D341Med (cell line): ENCODE measurements at regions not wholly inside any gene's neighbourhood (a gene's known extent, or its start where the extent isn't known, plus 50 kb on each side); places are given as distances from the start of the nearest gene placed in this dataset.

Experiments used
- DNase-seq: peaks from one replicate; pipeline ENCODE4 v3.0.0; 2012; ENCODE audit warnings: low spot score

DNA sequence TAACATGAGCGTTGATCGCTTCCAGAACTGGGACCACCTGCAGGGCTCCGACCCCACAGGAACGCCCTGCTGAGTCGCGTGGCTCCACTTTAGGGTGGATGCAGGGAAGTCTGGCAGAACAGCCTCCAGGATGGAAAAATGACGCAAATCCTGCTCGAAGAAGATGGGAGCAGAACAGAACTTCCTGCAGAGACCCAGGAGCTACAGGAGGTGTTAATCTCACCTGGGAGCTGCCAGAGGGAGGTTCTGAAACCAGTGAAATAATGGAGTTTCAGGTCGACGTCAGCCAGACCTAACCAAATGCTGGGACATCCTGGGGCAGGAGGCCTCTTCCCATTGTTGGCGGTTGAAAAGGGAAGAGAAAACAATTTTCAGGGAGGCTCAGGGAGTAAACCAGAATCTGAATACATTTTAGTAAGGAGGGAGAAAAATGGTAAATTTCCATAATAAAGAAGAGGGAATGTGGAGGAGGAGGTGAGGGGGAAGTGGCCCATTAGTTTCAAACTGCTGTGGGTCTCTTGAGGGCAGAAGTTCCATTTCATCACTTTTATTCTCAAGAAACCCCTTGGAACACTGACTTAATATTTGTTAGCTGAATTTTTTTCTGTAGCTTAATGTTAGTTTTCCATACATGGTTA, 558.4 kb upstream of the CDH4 start:
- no peak for DNase-seq

DNA sequence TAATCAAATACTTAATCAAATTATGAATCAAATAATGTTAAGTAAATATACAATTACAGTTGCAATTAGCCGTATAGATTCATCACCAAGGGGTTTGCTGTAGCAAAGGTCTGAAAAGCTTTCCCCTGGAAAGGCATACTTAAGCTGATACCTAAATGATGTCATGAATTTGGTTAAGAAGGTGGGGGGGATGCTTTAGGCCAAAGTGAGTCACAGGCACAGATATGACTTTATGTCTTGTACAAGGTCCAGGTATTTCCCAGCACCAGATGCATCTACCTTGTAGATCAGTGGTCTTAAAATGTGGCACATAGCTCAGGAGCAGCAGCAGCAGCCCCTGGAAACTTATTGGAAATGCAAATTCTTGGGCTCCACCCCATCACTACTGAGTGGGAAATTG, 557.3 kb upstream of the CDH4 start:
- DNase-seq, result no peak

DNA sequence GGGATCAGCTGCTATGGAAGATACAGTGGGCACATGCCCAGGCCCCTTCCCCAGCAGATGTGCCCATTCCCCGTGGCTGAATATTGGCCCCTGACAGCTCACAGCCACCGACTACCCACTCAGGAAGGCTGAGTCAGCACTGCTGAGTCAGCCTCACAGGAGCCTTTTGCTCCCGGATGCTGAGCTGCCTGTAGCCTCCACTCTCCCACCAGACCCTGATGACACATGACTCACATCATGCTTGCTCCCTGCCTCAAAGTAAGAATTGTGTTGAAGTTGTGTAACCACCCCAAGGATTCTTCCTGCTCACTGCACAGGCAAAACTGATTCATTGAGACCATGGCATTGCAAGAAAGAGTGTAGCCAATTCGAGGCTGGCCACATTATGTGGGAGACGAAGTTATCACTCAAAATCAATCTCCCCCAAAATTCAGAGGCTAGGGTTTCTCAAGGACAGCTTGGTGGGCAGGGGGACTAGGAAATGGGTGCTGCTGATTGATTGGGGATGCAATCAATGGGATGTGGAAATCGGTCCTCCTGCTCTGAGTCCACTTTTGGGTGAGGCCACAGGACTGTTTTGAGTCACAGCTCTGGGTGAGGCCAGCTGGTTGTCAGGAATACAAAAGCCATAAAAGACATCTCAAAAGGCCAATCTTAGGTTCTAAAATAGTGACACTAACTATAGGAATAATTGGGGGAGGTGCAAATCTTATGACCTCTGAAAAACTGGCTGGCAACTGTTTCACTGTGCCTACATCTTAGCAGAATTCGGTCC, 556.6 kb upstream of the CDH4 start:
- no peak for DNase-seq

DNA sequence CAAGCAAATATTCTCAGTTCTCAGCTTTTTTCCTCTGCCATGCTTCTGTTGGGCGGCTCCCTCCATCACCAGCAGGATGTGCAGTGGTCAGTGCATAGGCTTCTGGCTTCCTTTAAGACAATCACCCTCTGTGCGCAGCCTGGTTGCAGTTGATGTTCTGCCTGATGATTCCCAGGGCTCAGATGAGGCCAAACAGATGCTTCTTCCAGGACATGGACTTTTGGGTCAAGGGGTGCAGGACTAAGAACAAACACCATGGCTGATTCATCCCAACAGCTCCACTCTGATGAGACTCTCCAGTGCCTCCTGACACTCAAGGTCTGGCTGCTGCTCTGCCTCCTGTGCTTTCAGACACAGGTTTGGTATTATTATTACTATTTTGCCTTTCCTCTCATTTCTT, 554.8 kb upstream of the CDH4 start:
- DNase-seq, result no peak

DNA sequence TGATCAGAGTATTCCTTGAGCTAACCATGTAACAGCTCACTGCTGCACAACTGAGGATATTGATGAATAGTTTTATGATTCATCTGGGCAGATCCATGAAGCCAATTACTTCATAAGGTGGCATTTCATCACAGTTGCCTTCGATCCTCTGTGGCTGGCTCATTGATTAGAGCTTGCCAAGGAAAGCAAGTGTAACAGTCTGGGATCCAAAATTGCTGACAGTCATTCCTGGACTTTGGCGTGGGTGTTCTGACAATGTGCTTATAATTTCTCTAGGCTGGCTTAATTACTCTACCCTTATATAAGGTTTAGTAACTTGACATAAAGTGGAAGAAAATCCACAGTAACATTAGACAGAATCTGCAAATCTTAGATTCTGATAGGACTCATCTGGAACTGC, 551.3 kb upstream of the CDH4 start:
- no peak for DNase-seq

DNA sequence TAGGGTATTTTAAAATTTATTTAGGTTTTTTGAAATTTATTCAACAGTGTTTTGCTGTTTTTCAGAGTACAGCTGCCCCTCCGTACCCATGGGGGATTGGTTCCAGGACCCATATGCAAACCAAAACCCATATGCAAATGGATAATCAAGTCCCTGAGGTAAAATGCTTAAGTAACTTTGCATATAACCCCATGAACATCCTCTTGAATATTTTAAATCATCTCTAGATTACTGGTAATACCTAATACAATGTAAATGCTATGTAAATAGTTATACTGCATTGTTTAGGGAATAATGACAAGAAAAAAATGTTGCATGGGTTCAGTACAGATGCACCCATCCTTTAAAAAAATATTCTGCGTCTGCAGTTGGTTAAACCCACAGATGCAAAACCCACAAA, 547.9 kb upstream of the CDH4 start:
- DNase-seq, result no peak

DNA sequence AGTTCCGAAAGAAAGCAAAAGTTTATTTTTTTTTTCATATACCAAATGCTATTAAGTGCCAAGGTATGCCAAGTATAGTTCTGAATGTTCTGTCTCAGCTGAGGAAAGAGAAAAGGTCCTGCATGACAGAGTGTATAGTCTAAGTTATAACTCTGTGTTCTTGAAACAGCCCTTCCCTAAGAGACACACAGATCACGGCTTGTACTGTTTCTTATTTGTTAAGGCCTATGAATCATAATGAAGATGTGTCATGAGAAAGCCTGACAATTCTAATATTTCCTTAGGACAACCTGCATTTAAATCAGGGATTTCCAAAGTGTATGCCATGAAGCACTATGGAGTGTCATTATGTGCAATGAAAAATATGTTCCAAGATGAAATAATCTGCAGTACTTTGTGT, 538.7 kb upstream of the CDH4 start:
- no peak for DNase-seq

DNA sequence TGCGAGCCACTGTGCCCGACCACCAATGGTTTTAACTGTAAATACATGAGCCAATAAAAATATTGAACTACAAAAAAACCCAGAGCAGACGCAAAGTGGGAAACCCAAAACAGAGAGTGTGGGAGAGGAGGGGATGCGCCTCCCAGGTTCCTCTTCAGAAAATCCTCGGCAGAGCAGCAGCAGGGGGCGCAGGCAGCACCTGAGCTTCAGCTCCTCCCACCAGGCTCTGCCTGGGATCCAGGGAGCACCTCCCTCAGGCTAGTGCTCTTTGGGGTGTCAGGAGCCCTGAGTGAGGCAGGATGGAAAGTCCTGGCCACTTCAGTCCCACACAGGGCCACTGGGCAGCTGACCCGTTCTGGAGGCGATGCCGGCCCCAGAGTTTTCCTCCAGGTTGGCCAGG, 536.9 kb upstream of the CDH4 start:
- peak; percentile 40 for DNase-seq

DNA sequence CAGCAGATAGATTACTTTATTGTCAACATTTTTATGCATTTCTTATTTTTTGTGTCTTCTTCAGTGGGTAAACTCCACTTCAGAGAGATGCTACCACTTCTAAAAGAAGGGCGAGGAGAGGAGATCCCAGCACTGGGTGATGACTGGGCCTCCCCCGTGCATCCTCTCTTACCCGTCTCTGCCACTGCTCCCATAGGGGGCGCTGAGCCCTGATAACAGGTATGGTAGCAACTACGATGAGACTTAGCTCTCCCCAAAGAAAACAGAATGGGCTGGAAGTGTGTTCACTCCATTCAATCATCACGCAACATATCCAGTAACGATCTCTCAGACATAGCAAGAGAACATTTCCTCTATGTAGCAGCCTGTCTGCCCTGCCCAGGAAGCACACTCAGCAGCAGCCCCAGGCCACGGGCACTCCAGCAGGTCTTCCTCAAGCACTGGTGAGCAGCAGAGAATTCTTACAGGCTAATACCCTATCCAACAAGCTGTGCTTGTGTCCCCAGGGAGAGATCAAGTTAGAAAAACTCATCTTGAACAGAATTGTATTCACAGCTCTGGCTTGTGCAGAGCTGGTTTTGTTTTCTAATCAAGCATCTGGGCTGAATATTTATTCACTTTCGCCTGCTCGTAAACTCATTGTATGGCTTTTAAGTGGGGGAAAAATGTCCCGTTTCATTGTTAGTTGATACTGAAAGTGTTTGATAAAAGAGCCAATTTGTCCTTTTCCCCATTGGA, 533.1 kb upstream of the CDH4 start:
- peak; percentile 44 for DNase-seq

DNA sequence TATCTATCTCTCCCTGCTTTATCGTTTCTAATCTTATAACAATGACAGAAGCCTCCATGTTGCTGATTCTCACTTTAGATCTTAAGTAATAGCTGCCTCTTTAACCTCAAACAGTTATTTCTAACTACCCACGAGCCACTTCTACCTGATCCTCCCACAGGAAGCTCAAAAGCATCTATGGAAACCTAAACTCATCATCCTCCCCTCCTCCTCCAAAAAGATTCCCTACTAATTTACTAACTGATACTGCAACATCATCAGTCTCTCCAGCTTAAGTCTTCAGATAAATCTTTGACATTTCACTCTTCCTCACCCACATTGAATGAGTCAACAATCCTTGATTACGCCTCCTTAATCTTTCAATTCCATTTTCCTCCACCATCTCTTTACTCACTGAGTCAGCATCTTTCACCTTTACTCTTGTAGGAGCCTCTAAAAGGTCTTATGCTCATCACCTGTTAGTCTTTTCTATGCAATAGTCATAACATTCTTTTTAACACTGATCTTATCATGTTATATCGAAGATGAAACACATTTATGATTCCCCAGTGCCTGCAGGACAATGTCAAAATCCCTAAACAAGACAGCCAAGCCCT, 526.7 kb upstream of the CDH4 start:
- DNase-seq, result no peak

DNA sequence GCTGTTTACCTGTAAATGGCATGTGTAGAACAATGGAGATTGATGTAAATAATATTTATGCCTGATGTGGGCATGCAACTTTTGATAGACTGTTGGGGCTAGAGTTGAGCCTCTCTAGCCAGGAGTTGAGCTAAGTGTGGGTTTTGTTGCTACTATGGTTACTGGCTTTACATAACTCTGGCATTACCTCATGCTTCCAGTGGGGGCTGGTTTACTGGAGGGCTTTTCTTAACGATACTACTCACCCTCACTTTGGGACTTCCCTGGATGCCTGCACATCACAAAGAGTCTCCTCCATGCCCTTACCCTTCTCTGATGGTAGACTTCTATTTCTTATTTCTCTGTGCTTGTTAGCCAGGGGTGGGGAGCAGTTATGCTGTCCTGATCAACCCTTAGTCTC, 524.6 kb upstream of the CDH4 start:
- no peak for DNase-seq

DNA sequence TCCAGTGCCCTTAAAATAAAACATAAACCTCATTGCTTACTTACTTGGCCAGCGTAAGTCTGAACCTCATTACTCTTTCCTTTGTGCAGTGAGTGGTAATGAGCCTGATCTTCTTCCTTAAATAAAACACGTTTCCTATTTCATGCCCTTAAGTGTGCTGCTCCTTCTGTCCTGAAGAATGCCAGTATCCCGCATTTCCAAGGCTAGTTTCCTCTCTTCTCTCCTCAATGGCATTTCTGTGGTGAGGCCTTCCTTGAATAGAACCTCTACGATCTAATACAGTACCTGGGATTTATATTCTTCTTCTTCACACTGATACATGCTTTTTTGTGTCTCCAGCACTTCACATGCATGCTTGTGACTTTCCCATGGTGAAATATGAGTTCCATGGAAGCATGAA, 523.4 kb upstream of the CDH4 start:
- no peak for DNase-seq

DNA sequence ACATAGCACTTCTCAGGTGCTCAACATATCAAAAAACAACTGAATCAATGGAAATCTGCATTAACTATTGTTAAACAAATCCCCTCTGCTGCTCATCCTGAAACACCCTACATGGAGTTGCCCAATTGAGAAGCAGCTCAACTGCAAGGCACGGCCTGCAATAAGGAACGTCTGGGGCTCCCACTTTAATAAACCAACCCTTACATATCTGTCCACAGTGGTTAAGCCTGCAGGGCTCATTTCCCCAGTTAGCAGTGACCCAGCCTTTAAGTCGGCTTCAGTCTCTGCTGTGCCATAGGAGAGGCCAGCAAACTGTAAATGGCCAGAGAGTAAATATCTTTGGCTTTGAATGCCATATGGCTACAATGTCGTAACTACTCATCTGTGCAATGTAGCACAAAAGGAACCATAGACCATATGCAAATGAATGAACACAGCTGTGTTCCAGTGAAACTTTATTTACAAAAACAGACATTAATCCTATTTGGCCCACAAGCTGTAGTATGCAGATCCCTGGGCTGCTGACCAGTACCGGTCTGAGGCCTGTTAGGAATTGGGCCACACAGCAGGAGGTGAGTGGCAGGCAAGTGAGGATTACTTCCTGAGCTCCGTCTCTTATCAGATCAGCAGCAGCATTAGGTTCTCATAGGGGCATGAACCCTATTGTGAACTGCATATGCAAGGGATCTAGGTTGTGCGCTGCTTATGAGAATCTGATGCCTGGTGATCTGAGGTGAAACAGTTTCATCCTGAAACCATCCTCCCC, 522.7 kb upstream of the CDH4 start:
- DNase-seq, result no peak

DNA sequence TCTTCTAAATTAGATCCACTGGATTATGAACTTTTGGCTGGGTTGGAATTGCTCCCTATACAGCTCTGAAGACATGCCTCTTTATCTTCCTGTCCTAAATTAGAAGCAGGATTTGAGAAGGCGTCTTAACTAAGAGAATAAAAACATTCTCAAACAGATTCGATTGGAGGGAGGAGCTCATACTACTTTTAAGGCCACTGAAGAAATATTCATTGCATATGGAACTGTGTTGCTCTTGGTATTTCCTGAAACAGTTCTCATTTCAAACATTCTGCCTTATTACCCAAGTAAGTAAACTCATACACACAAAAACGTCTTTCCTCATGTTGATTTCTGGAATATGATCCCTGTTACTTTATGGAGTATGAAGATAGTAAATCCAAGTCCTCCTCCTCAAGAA, 519.7 kb upstream of the CDH4 start:
- no peak for DNase-seq

DNA sequence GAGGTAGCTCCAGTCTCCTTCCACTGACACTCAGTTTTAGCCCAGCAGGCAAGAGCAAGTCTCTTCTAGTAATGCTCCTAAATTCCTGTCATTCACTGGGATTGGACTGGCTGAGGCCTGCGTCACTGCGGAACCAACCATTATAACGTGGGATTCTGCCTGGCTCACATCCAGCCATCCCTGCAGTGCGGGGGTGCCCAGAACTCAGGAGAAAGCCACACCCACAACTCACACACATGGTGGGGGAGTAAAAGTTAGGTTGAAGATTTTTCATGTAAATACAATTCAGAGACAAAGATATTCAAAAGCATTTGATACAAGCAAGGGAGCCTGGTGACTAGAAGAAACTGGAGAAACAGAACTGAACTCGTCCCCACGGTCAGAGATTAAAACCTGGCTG, 504.0 kb upstream of the CDH4 start:
- no peak for DNase-seq

DNA sequence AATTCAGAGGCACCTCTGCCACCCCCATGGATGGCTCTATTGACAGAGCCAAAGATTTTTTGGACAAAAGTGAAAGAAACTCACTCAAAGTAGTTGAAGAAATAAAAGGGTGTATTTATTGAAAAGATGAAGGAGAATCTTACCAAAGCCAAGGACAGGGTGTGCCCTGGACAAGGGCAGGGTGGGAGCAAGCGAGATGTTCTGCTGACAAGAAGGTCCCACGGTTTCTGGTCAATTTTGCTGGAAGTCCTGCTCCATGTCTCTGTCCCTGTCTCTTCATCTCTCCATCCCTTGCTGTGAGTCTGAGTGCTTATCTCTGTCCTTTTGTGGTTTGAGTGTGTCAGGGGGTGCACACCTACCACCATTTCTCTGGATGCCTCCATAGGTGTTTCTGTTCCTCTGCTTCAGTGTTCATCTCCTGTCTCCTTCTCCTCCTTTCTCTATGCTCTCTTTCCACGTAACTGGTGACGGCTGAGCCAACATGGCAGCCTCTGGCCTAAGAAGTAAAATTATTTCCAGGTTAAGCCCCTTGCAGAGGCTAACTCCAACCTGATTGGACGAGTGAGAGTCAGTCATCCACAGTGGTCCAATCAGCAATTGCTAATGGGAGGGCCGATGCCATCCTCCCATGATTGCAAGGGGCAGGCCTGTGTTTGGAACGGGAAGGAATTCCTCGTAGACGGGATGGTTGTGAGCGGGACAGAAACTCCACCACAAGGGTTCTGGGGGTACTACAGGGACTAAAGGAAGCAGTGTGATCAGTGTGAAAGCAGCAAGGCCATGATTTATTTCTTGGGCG, 502.1 kb upstream of the CDH4 start:
- peak; percentile 59 for DNase-seq

DNA sequence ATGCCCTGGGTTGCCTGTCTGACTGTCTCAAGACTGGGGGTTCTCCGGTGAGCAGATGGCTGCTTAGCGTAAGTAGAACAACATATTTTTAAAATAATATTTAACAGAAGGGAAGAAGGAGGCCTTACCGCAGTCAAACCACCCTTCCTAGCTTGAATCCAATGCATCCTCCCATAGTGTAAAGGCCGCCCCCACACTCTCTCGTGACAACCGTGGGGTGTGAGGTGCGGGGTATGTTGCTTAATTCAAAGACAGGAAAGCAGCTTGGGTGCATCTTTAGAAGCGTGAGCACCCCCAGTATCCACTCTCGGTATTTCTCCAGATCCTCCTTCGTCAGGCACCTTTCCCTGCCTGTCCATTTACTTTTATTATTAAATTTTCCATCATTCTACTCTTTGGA, 501.2 kb upstream of the CDH4 start:
- DNase-seq, result no peak

DNA sequence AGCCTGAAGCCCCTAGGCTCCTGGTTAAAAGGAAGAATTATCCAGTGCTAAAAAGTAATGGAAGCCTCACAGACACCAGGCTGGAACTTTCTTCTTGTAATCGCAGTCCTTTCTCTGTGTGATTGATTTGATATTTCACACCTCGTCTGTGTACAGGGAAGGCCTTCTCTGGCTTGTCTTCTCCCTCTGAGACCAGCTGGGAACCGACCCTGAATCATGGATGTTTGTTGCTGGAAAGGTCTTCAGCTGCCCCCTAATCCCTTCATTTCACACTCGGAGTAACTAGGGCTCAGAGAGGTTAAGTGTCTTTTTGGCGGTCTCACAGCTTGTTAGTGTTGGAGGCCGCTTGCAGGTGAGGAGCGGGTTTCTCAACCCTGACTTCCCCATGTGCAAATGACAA, 500.2 kb upstream of the CDH4 start:
- no peak for DNase-seq

DNA sequence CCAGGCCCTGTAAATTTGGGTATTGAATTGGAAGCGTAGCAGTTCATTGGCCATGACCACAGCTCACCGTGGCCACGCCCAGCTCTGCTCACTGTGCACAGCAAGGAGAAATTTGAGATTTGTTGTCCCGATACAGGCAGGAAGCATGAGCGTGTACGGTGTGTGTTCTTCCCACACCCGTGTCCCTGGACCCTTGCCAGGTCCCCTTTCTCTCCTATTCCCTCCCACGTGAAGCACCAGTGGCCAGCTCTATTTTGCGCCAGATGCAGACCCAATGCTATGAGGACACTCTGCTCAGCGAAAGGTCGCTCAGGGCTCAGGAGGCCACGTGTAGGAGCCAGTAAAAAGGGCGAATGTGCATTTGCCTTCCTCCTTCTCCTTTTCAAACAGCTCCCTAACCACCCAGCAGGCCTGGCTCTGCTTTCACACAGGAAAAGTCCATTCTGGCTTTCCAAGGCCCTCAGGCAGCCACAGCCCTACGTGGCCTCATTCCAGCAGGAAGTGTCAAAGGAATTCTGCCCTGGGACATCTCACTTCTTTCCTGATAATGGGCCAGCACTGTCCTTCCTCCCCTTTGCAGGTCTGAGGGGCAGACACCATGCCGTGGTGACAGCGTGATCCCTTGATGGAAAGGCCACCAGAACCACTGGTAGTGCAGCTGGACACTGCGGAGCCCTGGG, 499.2 kb upstream of the CDH4 start:
- DNase-seq, result no peak

DNA sequence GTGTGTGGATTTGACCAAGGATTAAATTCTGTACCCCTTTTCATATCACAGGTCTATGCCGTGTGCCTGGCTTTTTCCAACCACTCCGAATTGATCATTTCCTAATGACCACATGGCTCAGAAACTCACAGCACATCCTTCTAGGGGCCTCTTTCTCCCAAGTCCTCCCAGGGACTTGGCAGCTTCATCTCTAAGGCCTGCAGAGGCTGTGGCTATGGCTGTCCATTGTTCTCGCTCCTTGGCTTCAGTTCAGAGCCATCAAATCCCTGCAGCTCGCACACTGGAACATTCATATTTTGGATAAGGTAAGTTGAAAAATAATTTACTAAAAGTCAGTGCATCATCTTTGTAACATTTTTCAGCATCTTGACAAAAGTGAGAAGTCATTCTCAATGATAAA, 497.2 kb upstream of the CDH4 start:
- DNase-seq, result no peak

DNA sequence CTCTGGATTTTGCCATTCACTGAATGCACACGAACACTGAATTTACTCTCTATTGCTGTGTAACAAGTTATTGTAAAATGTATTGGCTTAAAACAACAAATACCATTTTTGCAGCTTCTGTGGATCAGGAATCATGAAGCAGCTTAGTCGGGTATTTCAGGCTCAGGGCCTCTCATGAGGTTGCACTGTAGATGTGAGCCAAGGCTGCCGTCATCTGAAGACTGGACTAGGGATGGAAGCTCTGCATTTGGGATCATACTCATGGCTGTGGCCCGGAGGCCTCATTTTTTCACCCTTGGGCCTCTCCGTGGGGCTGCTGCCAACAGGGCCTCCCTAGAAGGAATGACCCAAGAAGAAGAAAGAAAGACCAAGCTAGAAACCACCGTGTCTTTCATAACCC, 492.4 kb upstream of the CDH4 start:
- DNase-seq, result no peak
